ENCODE measurements at regions not wholly inside any gene's neighbourhood (a gene's known extent, or its start where the extent isn't known, plus 50 kb on each side); places are given as distances from the start of the nearest gene placed in this dataset.

- Mint-ChIP-seq H3K36me3 (no peaks in the 10 kb centered on the region), H3K4me3 (no peak overlapping the region), H3K4me1 (no peaks in the 10 kb centered on the region), H3K9me3 (ENCODE audit: low read depth) (no peaks in the 10 kb centered on the region), H3K27ac (no peak overlapping the region), H3K27me3 (no peaks in the 10 kb centered on the region)
- no peak for DNase-seq
- ATAC-seq, result no peak
- CTCF ChIA-PET, result no interaction called here
These were observed 266.6 kb downstream of the COL12A1 start for GRCh38 chr6:74939151-74939708.

GRCh38 chr6:74937936-74938335 is 267.9 kb downstream of the COL12A1 start:
- no peaks in the 10 kb centered on the region for H3K4me1 Mint-ChIP-seq
- H3K4me3 Mint-ChIP-seq, result no peak overlapping the region
- CTCF ChIA-PET, result no interaction called here
- H3K27me3 Mint-ChIP-seq, result no peaks in the 10 kb centered on the region
- no peak for DNase-seq
- no peak overlapping the region for H3K27ac Mint-ChIP-seq
- no peak for ATAC-seq
- no peaks in the 10 kb centered on the region for H3K9me3 Mint-ChIP-seq (ENCODE audit: low read depth)
- no peaks in the 10 kb centered on the region for H3K36me3 Mint-ChIP-seq

GRCh38 chr6:74936886-74937285 is 269.0 kb downstream of the COL12A1 start:
- ATAC-seq, result no peak
- Mint-ChIP-seq H3K27ac (no peak overlapping the region), H3K4me1 (no peaks in the 10 kb centered on the region), H3K27me3 (no peaks in the 10 kb centered on the region), H3K9me3 (ENCODE audit: low read depth) (no peaks in the 10 kb centered on the region), H3K4me3 (no peak overlapping the region), H3K36me3 (no peaks in the 10 kb centered on the region)
- CTCF ChIA-PET, result no interaction called here
- DNase-seq, result no peak

- CTCF ChIA-PET, result no interaction called here
- Mint-ChIP-seq H3K27ac (no peak overlapping the region), H3K4me1 (no peaks in the 10 kb centered on the region), H3K9me3 (ENCODE audit: low read depth) (no peaks in the 10 kb centered on the region), H3K27me3 (no peaks in the 10 kb centered on the region), H3K4me3 (no peak overlapping the region), H3K36me3 (no peaks in the 10 kb centered on the region)
- DNase-seq (no peak), ATAC-seq (no peak)
These were observed 273.5 kb downstream of the COL12A1 start for GRCh38 chr6:74932232-74932888.

- Mint-ChIP-seq H3K9me3 (ENCODE audit: low read depth) (no peaks in the 10 kb centered on the region), H3K36me3 (no peaks in the 10 kb centered on the region), H3K4me3 (no peak overlapping the region), H3K27me3 (no peaks in the 10 kb centered on the region), H3K4me1 (no peaks in the 10 kb centered on the region), H3K27ac (no peak overlapping the region)
- DNase-seq, result no peak
- CTCF ChIA-PET, result no interaction called here
- ATAC-seq, result no peak
These were observed 274.3 kb downstream of the COL12A1 start for GRCh38 chr6:74931558-74931957.

GRCh38 chr6:74928203-74928602 is 277.6 kb downstream of the COL12A1 start:
- H3K4me1 Mint-ChIP-seq, result peaks cover 2% of the 10 kb centered on the region
- no peaks in the 10 kb centered on the region for H3K9me3 Mint-ChIP-seq (ENCODE audit: low read depth)
- H3K36me3 Mint-ChIP-seq, result no peaks in the 10 kb centered on the region
- ATAC-seq (no peak), DNase-seq (no peak)
- H3K4me3 Mint-ChIP-seq, result no peak overlapping the region
- CTCF ChIA-PET, result no interaction called here
- no peaks in the 10 kb centered on the region for H3K27me3 Mint-ChIP-seq
- H3K27ac Mint-ChIP-seq, result no peak overlapping the region

GRCh38 chr6:74927299-74927698 is 278.6 kb downstream of the COL12A1 start:
- no peak overlapping the region for H3K4me3 Mint-ChIP-seq
- no peaks in the 10 kb centered on the region for H3K36me3 Mint-ChIP-seq
- no peaks in the 10 kb centered on the region for H3K9me3 Mint-ChIP-seq (ENCODE audit: low read depth)
- H3K27me3 Mint-ChIP-seq, result no peaks in the 10 kb centered on the region
- H3K27ac Mint-ChIP-seq, result no peak overlapping the region
- CTCF ChIA-PET, result no interaction called here
- H3K4me1 Mint-ChIP-seq, result peaks cover 2% of the 10 kb centered on the region
- DNase-seq (no peak), ATAC-seq (no peak)

- Mint-ChIP-seq H3K27me3 (no peaks in the 10 kb centered on the region), H3K4me3 (no peak overlapping the region), H3K27ac (no peak overlapping the region), H3K4me1 (peaks cover 2% of the 10 kb centered on the region), H3K9me3 (ENCODE audit: low read depth) (no peaks in the 10 kb centered on the region), H3K36me3 (no peaks in the 10 kb centered on the region)
- CTCF ChIA-PET, result no interaction called here
- DNase-seq (no peak), ATAC-seq (no peak)
These were observed 280.2 kb downstream of the COL12A1 start for GRCh38 chr6:74925683-74926082.

- Mint-ChIP-seq H3K4me3 (no peak overlapping the region), H3K36me3 (no peaks in the 10 kb centered on the region), H3K27ac (no peak overlapping the region), H3K27me3 (no peaks in the 10 kb centered on the region), H3K9me3 (ENCODE audit: low read depth) (peaks cover 2% of the 10 kb centered on the region), H3K4me1 (no peaks in the 10 kb centered on the region)
- CTCF ChIA-PET, result no interaction called here
- no peak for DNase-seq
- no peak for ATAC-seq
These were observed 291.0 kb downstream of the COL12A1 start for GRCh38 chr6:74914888-74915287.

- ATAC-seq (no peak), DNase-seq (no peak)
- Mint-ChIP-seq H3K4me3 (no peak overlapping the region), H3K9me3 (ENCODE audit: low read depth) (peaks cover 2% of the 10 kb centered on the region), H3K27ac (no peak overlapping the region), H3K36me3 (no peaks in the 10 kb centered on the region), H3K27me3 (no peaks in the 10 kb centered on the region), H3K4me1 (no peaks in the 10 kb centered on the region)
- CTCF ChIA-PET, result no interaction called here
These were observed 293.6 kb downstream of the COL12A1 start for GRCh38 chr6:74912234-74912633.

- H3K4me3 Mint-ChIP-seq, result no peak overlapping the region
- DNase-seq (no peak), ATAC-seq (no peak)
- no peak overlapping the region for H3K27ac Mint-ChIP-seq
- peaks cover 10% of the 10 kb centered on the region for H3K9me3 Mint-ChIP-seq (ENCODE audit: low read depth)
- H3K36me3 Mint-ChIP-seq, result no peaks in the 10 kb centered on the region
- CTCF ChIA-PET, result no interaction called here
- H3K4me1 Mint-ChIP-seq, result no peaks in the 10 kb centered on the region
- no peaks in the 10 kb centered on the region for H3K27me3 Mint-ChIP-seq
These were observed 303.0 kb downstream of the COL12A1 start for GRCh38 chr6:74902846-74903245.

- H3K27me3 Mint-ChIP-seq, result no peaks in the 10 kb centered on the region
- peaks cover 10% of the 10 kb centered on the region for H3K9me3 Mint-ChIP-seq (ENCODE audit: low read depth)
- H3K4me3 Mint-ChIP-seq, result no peak overlapping the region
- DNase-seq (no peak), ATAC-seq (no peak)
- no peaks in the 10 kb centered on the region for H3K4me1 Mint-ChIP-seq
- H3K27ac Mint-ChIP-seq, result no peak overlapping the region
- H3K36me3 Mint-ChIP-seq, result no peaks in the 10 kb centered on the region
- CTCF ChIA-PET, result no interaction called here
These were observed 303.8 kb downstream of the COL12A1 start for GRCh38 chr6:74902089-74902488.

GRCh38 chr6:74901576-74901975 is 304.3 kb downstream of the COL12A1 start:
- H3K27ac Mint-ChIP-seq, result no peak overlapping the region
- no peak for ATAC-seq
- no peaks in the 10 kb centered on the region for H3K36me3 Mint-ChIP-seq
- CTCF ChIA-PET, result no interaction called here
- no peaks in the 10 kb centered on the region for H3K4me1 Mint-ChIP-seq
- no peaks in the 10 kb centered on the region for H3K27me3 Mint-ChIP-seq
- no peak overlapping the region for H3K4me3 Mint-ChIP-seq
- DNase-seq, result no peak
- peaks cover 8% of the 10 kb centered on the region for H3K9me3 Mint-ChIP-seq (ENCODE audit: low read depth)

GRCh38 chr6:74899416-74899815 is 306.4 kb downstream of the COL12A1 start:
- no peaks in the 10 kb centered on the region for H3K36me3 Mint-ChIP-seq
- no peaks in the 10 kb centered on the region for H3K4me1 Mint-ChIP-seq
- H3K4me3 Mint-ChIP-seq, result no peak overlapping the region
- H3K9me3 Mint-ChIP-seq (ENCODE audit: low read depth), result peaks cover 5% of the 10 kb centered on the region
- H3K27ac Mint-ChIP-seq, result no peak overlapping the region
- CTCF ChIA-PET, result no interaction called here
- no peak for ATAC-seq
- no peaks in the 10 kb centered on the region for H3K27me3 Mint-ChIP-seq
- no peak for DNase-seq

GRCh38 chr6:74892091-74892490 is 313.8 kb downstream of the COL12A1 start:
- H3K4me1 Mint-ChIP-seq, result no peaks in the 10 kb centered on the region

More at GRCh38 chr6:74892091-74892490, 313.8 kb downstream of the COL12A1 start:
- no peak overlapping the region for H3K4me3 Mint-ChIP-seq
- H3K27ac Mint-ChIP-seq, result no peak overlapping the region
- H3K36me3 Mint-ChIP-seq, result no peaks in the 10 kb centered on the region
- no peaks in the 10 kb centered on the region for H3K9me3 Mint-ChIP-seq (ENCODE audit: low read depth)
- CTCF ChIA-PET, result no interaction called here
- H3K27me3 Mint-ChIP-seq, result no peaks in the 10 kb centered on the region
- no peak for DNase-seq
- ATAC-seq, result no peak

Measured in activated CD8-positive, alpha-beta memory T cell treated with anti-CD3 and anti-CD28 coated beads, Interleukin-2, amount 10 ng/mL, durations not matched to agents 7 days and 5 days (primary cell).